ENCODE measurements at regions not wholly inside any gene's neighbourhood (a gene's known extent, or its start where the extent isn't known, plus 50 kb on each side); places are given as distances from the start of the nearest gene placed in this dataset.

DNA sequence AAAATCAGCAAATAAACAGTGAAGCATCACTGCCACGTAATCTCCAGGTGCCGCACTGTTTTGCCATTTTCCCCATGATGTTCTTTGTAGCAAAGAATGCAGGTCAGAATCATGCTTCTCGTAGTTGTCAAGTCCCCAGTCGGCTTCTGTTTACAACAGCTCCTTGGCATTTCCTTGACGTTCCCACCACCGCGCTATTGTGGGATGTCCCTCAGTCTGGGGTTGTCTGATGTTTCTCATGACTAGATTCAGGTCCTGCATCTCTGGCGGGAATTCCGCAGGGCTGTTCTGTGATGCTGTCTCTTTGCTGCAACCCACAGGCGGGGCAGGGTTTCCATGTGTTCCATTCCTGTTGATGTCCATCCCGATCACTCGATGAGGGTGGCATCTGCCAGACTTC, 117.9 kb upstream of the SMAD3 start:
- TF ChIP-seq, protein P1, sequence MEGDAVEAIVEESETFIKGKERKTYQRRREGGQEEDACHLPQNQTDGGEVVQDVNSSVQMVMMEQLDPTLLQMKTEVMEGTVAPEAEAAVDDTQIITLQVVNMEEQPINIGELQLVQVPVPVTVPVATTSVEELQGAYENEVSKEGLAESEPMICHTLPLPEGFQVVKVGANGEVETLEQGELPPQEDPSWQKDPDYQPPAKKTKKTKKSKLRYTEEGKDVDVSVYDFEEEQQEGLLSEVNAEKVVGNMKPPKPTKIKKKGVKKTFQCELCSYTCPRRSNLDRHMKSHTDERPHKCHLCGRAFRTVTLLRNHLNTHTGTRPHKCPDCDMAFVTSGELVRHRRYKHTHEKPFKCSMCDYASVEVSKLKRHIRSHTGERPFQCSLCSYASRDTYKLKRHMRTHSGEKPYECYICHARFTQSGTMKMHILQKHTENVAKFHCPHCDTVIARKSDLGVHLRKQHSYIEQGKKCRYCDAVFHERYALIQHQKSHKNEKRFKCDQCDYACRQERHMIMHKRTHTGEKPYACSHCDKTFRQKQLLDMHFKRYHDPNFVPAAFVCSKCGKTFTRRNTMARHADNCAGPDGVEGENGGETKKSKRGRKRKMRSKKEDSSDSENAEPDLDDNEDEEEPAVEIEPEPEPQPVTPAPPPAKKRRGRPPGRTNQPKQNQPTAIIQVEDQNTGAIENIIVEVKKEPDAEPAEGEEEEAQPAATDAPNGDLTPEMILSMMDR (conservative IDR thresholded peaks at IDR 0.05), result no peak
- no peak for TF ChIP-seq ZFX (IDR thresholded peaks at IDR 0.05)
